Liver (tissue), 8 donors: ENCODE measurements at regions not wholly inside any gene's neighbourhood (a gene's known extent, or its start where the extent isn't known, plus 50 kb on each side); places are given as distances from the start of the nearest gene placed in this dataset.

Experiments
- DNase-seq: peaks from one replicate; pipeline ENCODE4 v3.0.0-alpha.2; 2017; ENCODE audit warnings: low spot score
- H3K27ac ChIP-seq, 2 donors: one replicate each; pipeline ENCODE4 v1.7.0; 2013; ENCODE audit warnings: inconsistent platforms in 2 of 2, low read length in 2 of 2, control low read depth in 1 of 2, low read depth in 1 of 2, mild to moderate bottlenecking in 1 of 2
- H3K27me3 ChIP-seq, 4 donors: one replicate each; pipeline versions ENCODE4 v1.6.1 to v1.7.0; 2013; ENCODE audit warnings: low read length in 3 of 4, inconsistent platforms in 1 of 4, mild to moderate bottlenecking in 1 of 4, moderate library complexity in 1 of 4; ENCODE audit not compliant: control insufficient read depth in 4 of 4, insufficient read depth in 4 of 4
- H3K36me3 ChIP-seq, 4 donors: one replicate each; pipeline versions ENCODE4 v1.6.1 to v1.7.0; 2013; ENCODE audit warnings: low read length in 3 of 4, mild to moderate bottlenecking in 3 of 4, low read depth in 1 of 4, moderate library complexity in 1 of 4; ENCODE audit not compliant: control insufficient read depth in 4 of 4, insufficient read depth in 3 of 4
- H3K4me1 ChIP-seq, 4 donors: one replicate each; pipeline versions ENCODE4 v1.6.1 to v1.7.0; 2013; ENCODE audit warnings: low read length in 3 of 4, mild to moderate bottlenecking in 3 of 4, moderate library complexity in 1 of 4; ENCODE audit not compliant: control insufficient read depth in 4 of 4, insufficient read depth in 4 of 4
- H3K4me3 ChIP-seq, 3 donors: one replicate each; pipeline versions ENCODE4 v1.6.1 to v1.7.0; 2013; ENCODE audit warnings: low read length in 3 of 3, control low read depth in 1 of 3, low read depth in 1 of 3, mild to moderate bottlenecking in 1 of 3
- H3K9ac ChIP-seq, 2 donors: one replicate each; pipeline ENCODE4 v1.7.0; 2013; ENCODE audit warnings: low read length in 2 of 2, mild to moderate bottlenecking in 2 of 2, moderate library complexity in 2 of 2, control low read depth in 1 of 2, low read depth in 1 of 2
- H3K9me3 ChIP-seq, 4 donors: one replicate each; pipeline versions ENCODE4 v1.6.1 to v1.7.0; 2013; ENCODE audit warnings: low read length in 3 of 4; ENCODE audit not compliant: control insufficient read depth in 4 of 4
- ATF3 ChIP-seq: IDR thresholded peaks from 2 replicates; pipeline ENCODE4 v1.6.1; 2016; ENCODE audit warnings: antibody characterized with exemption
- CTCF ChIP-seq: fragments of 150-350 bp; IDR thresholded peaks from 2 replicates; pipeline ENCODE4 v1.5.1; 2017; ENCODE audit warnings: improper control_type of control experiment, low read depth, low read length; ENCODE audit not compliant: missing input control
- EGR1 ChIP-seq, 2 donors: IDR thresholded peaks; 2 replicates each; pipeline ENCODE4 v1.6.1; 2016 to 2018; ENCODE audit warnings: antibody characterized with exemption in 2 of 2, low read depth in 2 of 2
- FOXA1 ChIP-seq: IDR thresholded peaks from 2 replicates; pipeline ENCODE4 v1.6.1; 2016; ENCODE audit warnings: antibody characterized with exemption
- GABPA ChIP-seq, 2 donors: IDR thresholded peaks in 1 of 2; conservative IDR thresholded peaks in 1 of 2; 2 replicates each; pipeline ENCODE4 v1.6.1; 2016; ENCODE audit warnings: antibody characterized with exemption in 2 of 2, mild to moderate bottlenecking in 1 of 2, moderate library complexity in 1 of 2
- HNF4A ChIP-seq, 2 donors: conservative IDR thresholded peaks; 2 replicates each; pipeline ENCODE4 v1.6.1; 2016; ENCODE audit warnings: antibody characterized with exemption in 2 of 2, mild to moderate bottlenecking in 2 of 2
- HNF4G ChIP-seq: IDR thresholded peaks from 2 replicates; pipeline ENCODE4 v1.6.1; 2016; ENCODE audit warnings: antibody characterized with exemption
- JUND ChIP-seq, 2 donors: IDR thresholded peaks; 2 replicates each; pipeline ENCODE4 v1.6.1; 2016; ENCODE audit warnings: antibody characterized with exemption in 2 of 2
- NR2F2 ChIP-seq: IDR thresholded peaks from 2 replicates; pipeline ENCODE4 v1.6.1; 2016; ENCODE audit warnings: antibody characterized with exemption
- RAD21 ChIP-seq, 2 donors: IDR thresholded peaks; 2 replicates each; pipeline ENCODE4 v1.6.1; 2016; ENCODE audit warnings: antibody characterized with exemption in 2 of 2, mild to moderate bottlenecking in 2 of 2
- REST ChIP-seq: IDR thresholded peaks from 2 replicates; pipeline ENCODE4 v1.6.1; 2016; ENCODE audit warnings: antibody characterized with exemption, mild to moderate bottlenecking
- RXRA ChIP-seq, 2 donors: IDR thresholded peaks; 2 replicates each; pipeline ENCODE4 v1.6.1; 2017 to 2018; ENCODE audit warnings: antibody characterized with exemption in 2 of 2, mild to moderate bottlenecking in 1 of 2
- SP1 ChIP-seq: IDR thresholded peaks from 2 replicates; pipeline ENCODE4 v1.6.1; 2018; ENCODE audit warnings: antibody characterized with exemption, mild to moderate bottlenecking
- TAF1 ChIP-seq: conservative IDR thresholded peaks from 2 replicates; pipeline ENCODE4 v1.6.1; 2016; ENCODE audit warnings: antibody characterized with exemption, mild to moderate bottlenecking
- YY1 ChIP-seq: IDR thresholded peaks from 2 replicates; pipeline ENCODE4 v1.6.1; 2016; ENCODE audit warnings: antibody characterized with exemption, mild to moderate bottlenecking
- WGBS: extraction: QIAGEN DNeasy Blood & Tissue Kit; methylation state at CpG from one replicate; pipeline ENCODE4 v1.1.7; 2013; 5-methylcytosine and 5-hydroxymethylcytosine counted together
- TF ChIP-seq, protein P1 (sequence below): IDR thresholded peaks from 2 replicates; pipeline ENCODE4 v1.6.1; 2016; ENCODE audit warnings: antibody characterized with exemption
- TF ChIP-seq, protein P2 (sequence below): IDR thresholded peaks from 2 replicates; pipeline ENCODE4 v1.6.1; 2016; ENCODE audit warnings: antibody characterized with exemption
- donor health status: healthy.
- donor health status: healthy.
- donor health status: healthy.
- donor health status: healthy.
- donor health status: healthy.

DNA sequence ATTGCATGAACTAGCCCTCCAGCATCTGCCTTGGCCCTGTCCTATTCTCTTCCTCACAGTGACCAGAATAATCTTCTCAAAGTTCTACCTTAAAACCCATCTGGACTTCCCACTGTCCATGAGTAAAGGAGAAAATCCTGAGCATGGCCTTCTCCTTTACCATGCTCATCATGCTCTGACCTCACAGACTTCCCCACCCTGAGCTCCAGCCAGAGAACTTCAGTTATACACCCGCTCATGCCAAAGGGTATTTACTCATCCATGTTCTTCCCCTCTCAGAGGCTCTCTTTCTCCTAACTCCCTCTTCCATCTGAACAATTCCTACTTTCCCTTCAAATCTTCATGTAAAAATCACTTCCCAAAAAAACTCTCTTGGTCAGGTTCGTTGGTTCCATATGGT is 188.4 kb downstream of the SETD4 start:
- TF ChIP-seq ATF3 (no peak), HNF4G (no peak)
- no peak overlapping the region for H3K27ac ChIP-seq
- no peaks in the 10 kb centered on the region for H3K36me3 ChIP-seq
- DNase-seq, result no peak
- H3K9me3 ChIP-seq, result peaks cover 0 to 7% (median under 1%) of the 10 kb centered on the region in 4 donors
- H3K27me3 ChIP-seq, result peaks cover 0 to 13% (median 2%) of the 10 kb centered on the region in 4 donors
- no peak overlapping the region for H3K9ac ChIP-seq
- 79% methylated on average over 2 of the region's 2 CpGs for WGBS
- no peak overlapping the region for H3K4me3 ChIP-seq
- H3K4me1 ChIP-seq, result no peaks in the 10 kb centered on the region

- no peak overlapping the region for H3K9ac ChIP-seq
- no peaks in the 10 kb centered on the region for H3K36me3 ChIP-seq
- TF ChIP-seq, protein P1, sequence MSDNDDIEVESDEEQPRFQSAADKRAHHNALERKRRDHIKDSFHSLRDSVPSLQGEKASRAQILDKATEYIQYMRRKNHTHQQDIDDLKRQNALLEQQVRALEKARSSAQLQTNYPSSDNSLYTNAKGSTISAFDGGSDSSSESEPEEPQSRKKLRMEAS, result no peak
- TF ChIP-seq YY1, result no peak
- TF ChIP-seq FOXA1, result no peak
- TF ChIP-seq REST, result no peak
- peaks cover 0 to 7% (median under 1%) of the 10 kb centered on the region in 4 donors for H3K9me3 ChIP-seq
- H3K4me3 ChIP-seq, result no peak overlapping the region
- no peak overlapping the region for H3K27ac ChIP-seq
- DNase-seq, result no peak
- H3K27me3 ChIP-seq, result peaks cover 0 to 13% (median 1%) of the 10 kb centered on the region in 4 donors
- no peaks in the 10 kb centered on the region for H3K4me1 ChIP-seq
These were observed 191.5 kb downstream of the SETD4 start for GRCh38 chr21:35868869-35869223.

DNA sequence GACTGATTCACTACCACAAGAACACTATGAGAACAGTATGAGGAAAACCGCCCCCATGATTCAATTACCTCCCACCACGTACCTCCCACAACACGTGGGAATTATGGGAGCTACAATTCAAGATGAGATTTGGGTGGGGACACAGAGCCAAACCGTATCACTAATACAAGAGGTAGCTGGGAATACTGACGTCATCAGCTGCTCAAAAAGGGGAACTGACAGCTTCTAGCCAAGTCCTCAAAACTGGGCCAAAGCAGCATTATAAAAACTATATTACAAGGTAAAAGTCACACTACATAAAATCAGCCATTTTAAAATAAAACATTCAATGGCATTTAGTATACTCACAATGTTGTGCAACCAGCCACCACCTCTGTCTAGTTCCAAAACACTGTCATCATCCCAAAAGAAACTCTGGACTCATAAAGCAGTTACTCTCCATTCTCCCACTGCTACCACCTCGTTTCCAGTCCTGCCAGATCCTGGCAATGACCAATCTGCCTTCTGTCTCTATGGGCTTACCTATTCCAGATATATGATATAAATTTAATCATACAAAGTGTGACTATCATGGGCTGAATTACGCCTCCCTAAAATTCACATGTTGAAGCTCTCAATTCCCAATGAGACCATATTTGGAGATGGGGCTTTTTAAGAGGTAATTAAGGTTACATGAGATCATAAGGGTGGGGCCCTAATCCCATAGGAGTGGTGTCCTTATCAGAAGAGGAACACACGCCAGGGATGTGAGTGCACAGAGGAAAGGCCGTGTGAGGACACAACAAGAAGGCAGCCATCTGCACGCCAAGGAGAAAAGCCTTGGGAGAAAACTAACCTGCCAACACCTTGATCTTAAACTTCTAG is 192.1 kb downstream of the SETD4 start:
- TF ChIP-seq HNF4A (conservative IDR thresholded peaks at IDR 0.05) (no peak), CTCF (no peak), SP1 (no peak), RXRA (IDR thresholded peaks at IDR 0.05) (no peak), HNF4G (no peak), GABPA (IDR thresholded peaks at IDR 0.05 in 1 of 2, conservative IDR thresholded peaks at IDR 0.05 in 1 of 2) (no peak), TAF1 (no peak), RAD21 (IDR thresholded peaks at IDR 0.05) (no peak), EGR1 (IDR thresholded peaks at IDR 0.05; ENCODE audit: low read depth in 2 of 2) (no peak), NR2F2 (no peak), JUND (IDR thresholded peaks at IDR 0.05) (no peak), YY1 (no peak)
- TF ChIP-seq, protein P2, sequence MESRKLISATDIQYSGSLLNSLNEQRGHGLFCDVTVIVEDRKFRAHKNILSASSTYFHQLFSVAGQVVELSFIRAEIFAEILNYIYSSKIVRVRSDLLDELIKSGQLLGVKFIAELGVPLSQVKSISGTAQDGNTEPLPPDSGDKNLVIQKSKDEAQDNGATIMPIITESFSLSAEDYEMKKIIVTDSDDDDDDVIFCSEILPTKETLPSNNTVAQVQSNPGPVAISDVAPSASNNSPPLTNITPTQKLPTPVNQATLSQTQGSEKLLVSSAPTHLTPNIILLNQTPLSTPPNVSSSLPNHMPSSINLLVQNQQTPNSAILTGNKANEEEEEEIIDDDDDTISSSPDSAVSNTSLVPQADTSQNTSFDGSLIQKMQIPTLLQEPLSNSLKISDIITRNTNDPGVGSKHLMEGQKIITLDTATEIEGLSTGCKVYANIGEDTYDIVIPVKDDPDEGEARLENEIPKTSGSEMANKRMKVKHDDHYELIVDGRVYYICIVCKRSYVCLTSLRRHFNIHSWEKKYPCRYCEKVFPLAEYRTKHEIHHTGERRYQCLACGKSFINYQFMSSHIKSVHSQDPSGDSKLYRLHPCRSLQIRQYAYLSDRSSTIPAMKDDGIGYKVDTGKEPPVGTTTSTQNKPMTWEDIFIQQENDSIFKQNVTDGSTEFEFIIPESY, result no peak
- TF ChIP-seq, protein P1, result no peak
- Histone ChIP-seq H3K27me3 (peaks cover 0 to 10% (median 1%) of the 10 kb centered on the region in 4 donors), H3K9ac (no peak overlapping the region), H3K4me3 (no peak overlapping the region), H3K36me3 (no peaks in the 10 kb centered on the region), H3K27ac (no peak overlapping the region), H3K9me3 (peaks cover 0 to 7% (median under 1%) of the 10 kb centered on the region in 4 donors), H3K4me1 (no peaks in the 10 kb centered on the region)
- DNase-seq, result no peak
- 74% methylated on average over 10 of the region's 10 CpGs for WGBS
